ENCODE measurements at regions not wholly inside any gene's neighbourhood (a gene's known extent, or its start where the extent isn't known, plus 50 kb on each side); places are given as distances from the start of the nearest gene placed in this dataset.

DNA sequence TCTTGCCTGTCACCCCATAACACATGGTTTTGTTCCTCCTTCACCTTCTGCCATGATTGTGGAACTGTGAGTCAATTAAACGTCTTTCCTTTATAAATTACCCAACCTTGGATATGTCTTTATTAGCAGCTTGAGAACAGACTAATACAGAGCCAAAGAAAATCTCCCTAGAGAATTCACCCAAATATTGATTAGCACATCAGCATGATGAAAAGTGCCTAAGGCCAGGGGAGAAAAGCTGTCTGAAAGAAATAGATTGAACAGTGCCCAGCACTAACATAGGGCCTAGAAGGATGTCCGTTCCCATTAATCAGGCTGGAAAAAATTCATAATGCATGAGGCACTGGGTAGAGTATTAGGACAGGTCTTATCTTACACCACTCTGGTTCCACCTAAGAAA is 111.9 kb upstream of the CALN1 start:
- no peak for DNase-seq

GRCh38 chr7:72504061-72504706 is 92.0 kb upstream of the CALN1 start:
- no peak for DNase-seq

- DNase-seq: no peak
These were observed 91.5 kb upstream of the CALN1 start for GRCh38 chr7:72503644-72504043.

DNA sequence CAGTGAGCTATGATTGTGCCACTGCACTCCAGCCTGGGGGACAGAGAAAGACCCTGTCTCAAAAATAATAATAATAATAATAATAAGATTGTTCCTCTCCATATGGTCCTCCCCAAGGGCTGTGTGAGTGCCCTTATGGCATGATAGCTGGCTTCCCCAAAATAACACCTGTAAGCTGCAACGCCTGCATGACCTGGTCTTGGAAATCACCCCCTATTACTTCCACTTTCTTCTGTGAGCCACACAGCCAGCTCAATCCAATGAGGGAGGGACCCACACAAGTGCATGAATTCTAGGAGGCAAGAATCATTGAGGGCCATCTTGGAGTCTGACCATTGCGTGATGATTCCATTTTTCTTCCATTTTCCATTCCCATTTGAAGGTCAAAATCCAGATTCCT is 82.7 kb upstream of the CALN1 start:
- DNase-seq: no peak

GRCh38 chr7:72493850-72494661 is 81.9 kb upstream of the CALN1 start:
- peak in 4 of 5 experiments; percentile 10 to 40 (median 12) for DNase-seq

DNA sequence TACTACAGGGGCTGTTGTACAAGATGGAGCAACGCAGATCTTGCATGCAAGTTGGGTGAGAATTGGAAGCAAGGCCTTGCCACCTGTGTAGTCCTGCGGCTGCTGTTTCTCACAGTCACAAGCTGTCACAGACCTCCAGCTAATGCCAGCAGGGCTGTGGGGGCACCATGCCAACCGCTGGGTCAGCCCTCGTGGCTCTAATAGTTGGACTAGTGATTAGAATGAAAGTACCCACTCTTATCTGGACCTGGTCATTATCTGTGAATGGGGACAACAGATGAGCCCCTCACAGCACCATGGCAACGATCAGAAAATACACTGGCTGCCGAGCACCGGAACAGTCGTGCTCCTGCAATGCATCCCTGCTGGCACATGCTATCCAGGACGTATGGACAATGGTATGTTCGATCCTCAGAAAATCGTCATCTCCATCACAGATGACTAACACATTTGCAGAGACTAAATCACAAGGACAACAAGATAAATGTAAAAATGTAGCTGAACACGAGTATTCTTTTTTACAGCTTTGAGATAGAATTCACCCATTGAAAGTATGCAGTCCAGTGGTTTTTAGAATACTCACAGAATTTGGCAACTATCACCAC is 80.4 kb upstream of the CALN1 start:
- DNase-seq: no peak

DNA sequence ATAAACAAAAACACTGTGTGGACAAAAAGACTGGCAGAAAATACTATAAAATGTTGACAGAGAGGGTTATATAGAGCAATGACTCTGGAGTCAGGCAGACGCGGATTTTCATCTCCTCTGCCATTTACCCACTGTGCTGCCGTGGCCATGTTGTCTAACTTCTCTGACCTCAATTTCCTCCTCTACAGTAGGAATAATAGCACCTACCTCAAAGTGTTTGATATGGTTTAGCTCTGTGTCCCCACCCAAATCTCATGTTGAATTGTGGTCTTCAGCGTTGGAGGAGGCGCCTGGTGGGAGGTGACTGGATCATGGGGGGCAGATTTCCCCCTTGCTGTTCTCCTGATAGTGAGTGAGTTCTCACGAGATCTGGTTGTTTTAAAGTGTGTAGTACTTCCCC is 78.2 kb upstream of the CALN1 start:
- no peak for DNase-seq

DNA sequence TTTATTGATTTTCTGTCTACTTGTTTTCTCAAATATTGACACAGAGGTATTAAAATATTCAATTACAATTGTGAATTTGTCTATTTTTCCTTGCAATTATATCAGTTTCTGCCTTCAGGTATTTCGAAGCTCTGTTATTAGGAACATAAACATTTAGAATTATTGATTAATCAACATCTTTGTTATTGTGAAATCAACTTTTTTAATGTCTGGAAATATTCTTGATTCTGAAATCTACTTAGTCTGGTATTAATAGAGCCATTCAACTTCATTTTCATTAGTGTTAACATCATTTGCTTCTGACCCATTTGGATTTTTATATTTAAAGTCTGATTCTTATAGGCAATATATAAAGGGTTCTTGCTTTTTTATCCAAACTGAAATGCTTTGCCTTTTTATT is 69.8 kb upstream of the CALN1 start:
- no peak for DNase-seq

GRCh38 chr7:72476608-72477305 is 64.6 kb upstream of the CALN1 start:
- DNase-seq: no peak

GRCh38 chr7:72467237-72467636 is 55.1 kb upstream of the CALN1 start:
- DNase-seq: no peak

DNA sequence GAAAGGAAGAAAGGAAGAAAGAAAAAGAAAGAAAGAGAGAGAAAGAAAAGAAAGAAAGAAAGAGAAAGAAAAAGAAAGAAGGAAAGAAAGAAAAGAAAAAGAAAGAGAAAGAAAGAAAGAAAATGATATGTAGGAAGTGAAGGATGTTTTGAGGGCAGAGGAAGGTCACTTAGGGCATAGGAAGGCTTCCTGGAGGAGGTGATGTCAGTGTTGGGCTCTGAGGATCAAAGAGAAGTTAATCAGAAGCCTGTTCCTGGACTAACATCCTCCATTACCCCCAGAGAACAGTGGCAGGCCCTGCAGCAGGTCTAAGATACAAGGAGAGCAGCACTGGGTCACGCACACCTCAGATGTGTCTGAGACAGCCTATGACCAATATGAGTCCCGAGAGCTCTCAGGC is 54.7 kb upstream of the CALN1 start:
- no peak for DNase-seq

DNA sequence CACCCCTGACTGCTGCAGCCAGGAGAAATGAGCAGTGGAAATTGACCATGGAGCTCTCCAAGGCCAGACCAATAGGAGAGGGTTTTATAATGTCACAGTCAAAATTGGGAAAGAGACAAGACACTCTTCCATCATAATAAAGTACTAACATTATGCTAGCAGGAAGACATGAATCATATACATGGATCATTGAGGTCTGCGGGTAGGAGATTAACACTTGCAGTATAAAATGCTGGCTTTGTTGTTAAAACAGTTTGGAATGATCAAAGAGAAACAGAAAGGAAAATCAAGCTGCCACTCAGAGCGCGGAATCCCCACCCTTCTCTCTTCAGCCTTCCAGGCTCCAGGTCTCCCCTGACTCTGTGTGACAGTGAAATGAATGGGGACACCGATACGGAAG is 53.4 kb upstream of the CALN1 start:
- no peak for DNase-seq

- no peak for DNase-seq
These were observed 50.2 kb upstream of the CALN1 start for GRCh38 chr7:72462311-72462710.
